IPS-NIHi11 (cell line): ENCODE measurements at regions not wholly inside any gene's neighbourhood (a gene's known extent, or its start where the extent isn't known, plus 50 kb on each side); places are given as distances from the start of the nearest gene placed in this dataset.
"Not testable (repeated sequence)": the region's sequence is repeated elsewhere in the genome, so short reads cannot be mapped to it uniquely, and the experiment has no call there.

Experiments
- DNase-seq: peaks from one replicate; pipeline ENCODE4 v3.0.0; 2012; ENCODE audit warnings: mixed read lengths, low spot score

DNA sequence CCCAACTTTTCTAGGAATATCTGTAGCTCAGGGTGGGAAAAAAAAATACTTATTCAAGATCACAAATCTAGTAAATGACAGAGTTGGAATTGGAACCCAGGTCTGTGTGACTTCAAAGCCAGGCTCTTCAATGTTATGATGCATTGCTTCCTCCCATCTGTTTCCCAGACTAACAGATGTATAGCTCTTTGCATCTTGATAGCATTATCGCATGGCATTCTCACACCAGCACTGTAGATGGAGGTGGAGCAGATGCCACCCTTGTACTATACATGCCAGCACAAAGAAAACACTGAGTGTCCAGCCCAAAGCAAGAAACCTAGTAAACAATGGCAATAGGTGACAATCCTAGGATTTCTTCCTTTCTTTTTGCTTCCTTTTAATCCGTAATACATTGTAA lies 497.3 kb downstream of the NEBL start:
- no peak for DNase-seq

- DNase-seq = no peak
Observed at GRCh38 chr10:20396701-20397100, 500.4 kb downstream of the NEBL start.

DNA sequence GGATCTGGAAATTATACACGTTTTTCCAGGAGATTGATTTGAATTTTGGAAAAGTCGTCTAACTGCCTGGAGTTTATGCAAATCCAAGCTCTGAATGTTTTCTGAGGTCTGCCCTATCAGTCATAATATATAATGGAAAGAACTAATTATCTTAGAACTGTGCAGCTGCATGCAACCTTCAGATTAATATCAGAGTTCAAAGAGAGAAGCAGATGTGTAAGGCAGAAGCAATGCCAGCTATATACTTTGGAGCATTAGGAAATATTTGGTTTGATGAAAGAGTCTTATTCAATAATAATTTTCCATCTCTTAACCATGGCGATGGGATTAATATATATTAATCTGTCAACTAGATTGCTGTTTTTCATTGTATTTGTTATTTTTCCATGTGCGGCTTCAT lies 500.9 kb downstream of the NEBL start:
- DNase-seq = no peak

DNA sequence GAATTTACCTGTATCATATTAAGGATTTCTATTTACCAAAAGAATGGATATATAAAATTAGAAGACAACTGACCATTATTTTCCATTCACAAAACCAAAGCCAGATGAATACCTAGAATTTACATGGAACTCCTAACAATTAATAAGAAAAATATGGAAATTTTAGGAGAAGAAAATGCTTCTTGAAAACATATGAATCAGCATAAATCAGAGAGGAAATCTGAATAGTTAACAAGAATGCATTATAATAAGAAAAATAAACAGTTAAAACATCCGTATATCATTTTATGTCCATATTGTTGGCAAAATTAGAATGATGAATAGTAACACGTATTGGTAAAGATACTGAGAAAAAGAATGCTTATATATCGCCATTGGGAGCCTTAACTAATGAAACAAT lies 505.5 kb downstream of the NEBL start:
- no peak for DNase-seq

GRCh38 chr10:20381761-20382160 lies 515.4 kb downstream of the NEBL start:
- no peak for DNase-seq

- no peak for DNase-seq
Observed at GRCh38 chr10:20380401-20380800, 516.7 kb downstream of the NEBL start.

GRCh38 chr10:20372748-20373147 lies 524.4 kb downstream of the NEBL start:
- DNase-seq = no peak

- not testable (repeated sequence) for DNase-seq
Observed at GRCh38 chr10:20370977-20371533, 526.1 kb downstream of the NEBL start.

- no peak for DNase-seq
Observed at GRCh38 chr10:20369863-20370736, 527.0 kb downstream of the NEBL start.

- no peak for DNase-seq
Observed at GRCh38 chr10:20363684-20364083, 533.4 kb downstream of the NEBL start.

- no peak for DNase-seq
Observed at GRCh38 chr10:20355915-20356314, 539.7 kb downstream of the PLXDC2 start.

- DNase-seq = no peak
Observed at GRCh38 chr10:20355011-20355410, 538.8 kb downstream of the PLXDC2 start.

- DNase-seq = no peak
Observed at GRCh38 chr10:20354166-20354565, 537.9 kb downstream of the PLXDC2 start.

- no peak for DNase-seq
Observed at GRCh38 chr10:20350509-20350908, 534.3 kb downstream of the PLXDC2 start.

- DNase-seq = no peak
Observed at GRCh38 chr10:20343036-20343435, 526.8 kb downstream of the PLXDC2 start.
